CD14-positive monocyte (primary cell): ENCODE measurements at regions not wholly inside any gene's neighbourhood (a gene's known extent, or its start where the extent isn't known, plus 50 kb on each side); places are given as distances from the start of the nearest gene placed in this dataset.

Experiments
- DNase-seq, 3 donors: peaks; one replicate each; pipeline ENCODE4 v3.0.0-alpha.2; 2011 to 2022
- H2AFZ ChIP-seq: 2 replicates; pipeline ENCODE4 v1.6.0; 2012; ENCODE audit warnings: mild to moderate bottlenecking, low read depth, low read length, inconsistent platforms; ENCODE audit not compliant: insufficient read depth, poor library complexity, severe bottlenecking
- H3K27ac ChIP-seq, 2 donors: 1 replicate in 1 of 2; 2 replicates in 1 of 2; pipeline ENCODE4 v1.5.1; 2012 to 2013; ENCODE audit warnings: low read length in 2 of 2, control low read depth in 1 of 2, inconsistent platforms in 1 of 2, low read depth in 1 of 2, mild to moderate bottlenecking in 1 of 2
- H3K27me3 ChIP-seq, 2 donors: one replicate each; pipeline versions ENCODE4 v1.6.0 to v1.6.1; 2011 to 2013; ENCODE audit warnings: low read length in 2 of 2; ENCODE audit not compliant: control insufficient read depth in 2 of 2, insufficient read depth in 2 of 2
- H3K36me3 ChIP-seq, 2 donors: replicated peaks in 1 of 2; 1 replicate in 1 of 2; 2 replicates in 1 of 2; pipeline versions ENCODE4 v1.5.1 to v1.6.1; 2012 to 2013; ENCODE audit warnings: low read length in 2 of 2, control low read depth in 1 of 2, inconsistent platforms in 1 of 2, mild to moderate bottlenecking in 1 of 2; ENCODE audit not compliant: insufficient read depth in 2 of 2, control insufficient read depth in 1 of 2
- H3K4me1 ChIP-seq, 2 donors: 1 replicate in 1 of 2; 2 replicates in 1 of 2; pipeline versions ENCODE4 v1.5.1 to v1.6.1; 2012 to 2013; ENCODE audit warnings: low read length in 2 of 2, control low read depth in 1 of 2, inconsistent platforms in 1 of 2, mild to moderate bottlenecking in 1 of 2, moderate library complexity in 1 of 2; ENCODE audit not compliant: insufficient read depth in 2 of 2, control insufficient read depth in 1 of 2
- H3K4me2 ChIP-seq: replicated peaks from 2 replicates; pipeline ENCODE3; 2012; ENCODE audit warnings: low read length, moderate library complexity, mild to moderate bottlenecking; ENCODE audit not compliant: poor library complexity, severe bottlenecking; ENCODE audit errors: extremely low read depth
- H3K4me3 ChIP-seq, 3 experiments: fragments of 200-600 bp in 1 of 3; sonication (generic) in 1 of 3; replicated peaks in 1 of 3; 1 replicate in 2 of 3; 2 replicates in 1 of 3; pipeline ENCODE4 v1.5.1; 2011 to 2013; ENCODE audit warnings: low read length in 3 of 3, mild to moderate bottlenecking in 3 of 3, control low read depth in 2 of 3, low read depth in 2 of 3, inconsistent platforms in 1 of 3, moderate library complexity in 1 of 3
- H3K79me2 ChIP-seq: 2 replicates; pipeline ENCODE4 v1.6.0; 2012; ENCODE audit warnings: mild to moderate bottlenecking, control low read depth, inconsistent platforms, low read length, moderate library complexity; ENCODE audit not compliant: insufficient read depth
- H3K9ac ChIP-seq: 2 replicates; pipeline ENCODE4 v1.6.0; 2017; ENCODE audit warnings: low read length, mild to moderate bottlenecking; ENCODE audit not compliant: insufficient read depth, poor library complexity, severe bottlenecking
- H3K9me3 ChIP-seq, 2 donors: replicated peaks in 1 of 2; 1 replicate in 1 of 2; 2 replicates in 1 of 2; pipeline versions ENCODE4 v1.5.1 to v1.6.1; 2012 to 2013; ENCODE audit warnings: low read length in 2 of 2, control low read depth in 1 of 2; ENCODE audit not compliant: control insufficient read depth in 1 of 2, insufficient read depth in 1 of 2
- H4K20me1 ChIP-seq: 2 replicates; pipeline ENCODE4 v1.6.0; 2012; ENCODE audit warnings: mild to moderate bottlenecking, low read length, control low read depth, moderate library complexity; ENCODE audit not compliant: insufficient read depth
- H3K27ac Mint-ChIP-seq, 7 donors: one replicate each; pipeline ENCODE4 v1.8.0; 2020; ENCODE audit warnings: mild to moderate bottlenecking in 7 of 7, mixed read lengths in 7 of 7, moderate library complexity in 6 of 7, inconsistent platforms in 2 of 7
- H3K27me3 Mint-ChIP-seq, 3 donors: one replicate each; pipeline ENCODE4 v1.8.0; 2021 to 2022; ENCODE audit warnings: low read depth in 3 of 3, mild to moderate bottlenecking in 3 of 3, mixed read lengths in 3 of 3, moderate library complexity in 3 of 3, inconsistent platforms in 1 of 3
- H3K36me3 Mint-ChIP-seq, 2 donors: one replicate each; pipeline ENCODE4 v1.8.0; 2020; ENCODE audit warnings: mixed read lengths in 2 of 2, inconsistent platforms in 1 of 2, mild to moderate bottlenecking in 1 of 2
- H3K4me1 Mint-ChIP-seq: one replicate; pipeline ENCODE4 v1.8.0; 2020; ENCODE audit warnings: mild to moderate bottlenecking, mixed read lengths
- H3K4me3 Mint-ChIP-seq, 2 donors: one replicate each; pipeline ENCODE4 v1.8.0; 2020; ENCODE audit warnings: mild to moderate bottlenecking in 2 of 2, mixed read lengths in 2 of 2, moderate library complexity in 1 of 2
- H3K9me3 Mint-ChIP-seq, 7 donors: one replicate each; pipeline ENCODE4 v1.8.0; 2020 to 2022; ENCODE audit warnings: mixed read lengths in 7 of 7, mild to moderate bottlenecking in 6 of 7, moderate library complexity in 6 of 7, inconsistent platforms in 2 of 7
- WGBS: methylation state at CpG from one replicate; pipeline ENCODE4 v1.1.5; 2013; ENCODE audit warnings: missing lambda C conversion rate; ENCODE audit not compliant: insufficient coverage; 5-methylcytosine and 5-hydroxymethylcytosine counted together
- intact Hi-C, 2 donors: fragments of 100-400 bp; cut with micrococcal nuclease; formaldehyde crosslinking; loops; one replicate each; pipeline versions ENCODE4 v1.15.0 to v1.15.1; 2023
- TF ChIP-seq, protein P1 (sequence below): fragments of 200-600 bp; IDR thresholded peaks from one replicate; pipeline ENCODE4 v1.8.0; 2022; ENCODE audit warnings: antibody characterized with exemption, mild to moderate bottlenecking

GRCh38 chr5:92248518-92248917 lies 865.4 kb upstream of the ARRDC3 start:
- Histone ChIP-seq H3K9me3 (peaks cover 20 to 24% of the 10 kb centered on the region in 2 donors), H3K9ac (no peak overlapping the region), H3K36me3 (no peaks in the 10 kb centered on the region), H3K4me3 (no peak overlapping the region), H2AFZ (no peak overlapping the region), H3K4me1 (no peaks in the 10 kb centered on the region), H4K20me1 (no peaks in the 10 kb centered on the region), H3K4me2 (no peak overlapping the region), H3K79me2 (no peaks in the 10 kb centered on the region), H3K27me3 (no peaks in the 10 kb centered on the region), H3K27ac (no peak overlapping the region)
- no peak overlapping the region for H3K27ac Mint-ChIP-seq
- H3K36me3 Mint-ChIP-seq: no peaks in the 10 kb centered on the region
- intact Hi-C loops: no loop called here
- H3K27me3 Mint-ChIP-seq: no peaks in the 10 kb centered on the region
- DNase-seq: no peak
- TF ChIP-seq, protein P1, sequence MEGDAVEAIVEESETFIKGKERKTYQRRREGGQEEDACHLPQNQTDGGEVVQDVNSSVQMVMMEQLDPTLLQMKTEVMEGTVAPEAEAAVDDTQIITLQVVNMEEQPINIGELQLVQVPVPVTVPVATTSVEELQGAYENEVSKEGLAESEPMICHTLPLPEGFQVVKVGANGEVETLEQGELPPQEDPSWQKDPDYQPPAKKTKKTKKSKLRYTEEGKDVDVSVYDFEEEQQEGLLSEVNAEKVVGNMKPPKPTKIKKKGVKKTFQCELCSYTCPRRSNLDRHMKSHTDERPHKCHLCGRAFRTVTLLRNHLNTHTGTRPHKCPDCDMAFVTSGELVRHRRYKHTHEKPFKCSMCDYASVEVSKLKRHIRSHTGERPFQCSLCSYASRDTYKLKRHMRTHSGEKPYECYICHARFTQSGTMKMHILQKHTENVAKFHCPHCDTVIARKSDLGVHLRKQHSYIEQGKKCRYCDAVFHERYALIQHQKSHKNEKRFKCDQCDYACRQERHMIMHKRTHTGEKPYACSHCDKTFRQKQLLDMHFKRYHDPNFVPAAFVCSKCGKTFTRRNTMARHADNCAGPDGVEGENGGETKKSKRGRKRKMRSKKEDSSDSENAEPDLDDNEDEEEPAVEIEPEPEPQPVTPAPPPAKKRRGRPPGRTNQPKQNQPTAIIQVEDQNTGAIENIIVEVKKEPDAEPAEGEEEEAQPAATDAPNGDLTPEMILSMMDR: no peak
- H3K4me3 Mint-ChIP-seq: no peak overlapping the region
- no peaks in the 10 kb centered on the region for H3K4me1 Mint-ChIP-seq
- H3K9me3 Mint-ChIP-seq: peaks cover 0 to 15% (median 11%) of the 10 kb centered on the region in 7 donors
- WGBS: 83% methylated on average over 1 of the region's 6 CpGs

DNA sequence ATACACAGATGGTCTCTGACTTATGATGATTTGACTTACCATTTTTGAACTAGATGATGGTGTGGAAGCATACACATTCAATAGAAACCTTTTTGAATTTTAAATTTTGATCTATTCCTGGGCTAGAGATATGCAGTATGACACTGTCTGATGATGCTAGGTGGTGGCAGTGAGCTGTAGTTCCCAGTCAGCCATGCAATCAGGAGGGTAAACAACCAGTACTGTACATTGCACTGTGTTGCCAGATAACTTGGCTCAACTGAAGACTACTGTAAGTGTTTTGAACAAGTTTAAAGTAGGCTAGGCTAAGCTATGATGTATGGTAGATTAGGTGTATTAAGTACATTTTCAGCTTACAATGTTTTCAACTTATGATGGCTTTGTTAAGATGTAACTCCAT lies 859.1 kb upstream of the ARRDC3 start:
- no peak for DNase-seq
- Histone ChIP-seq H3K4me1 (no peaks in the 10 kb centered on the region), H3K9me3 (peaks cover 6 to 8% of the 10 kb centered on the region in 2 donors), H3K9ac (no peak overlapping the region), H3K36me3 (no peaks in the 10 kb centered on the region), H3K27ac (no peak overlapping the region), H4K20me1 (no peaks in the 10 kb centered on the region), H3K4me3 (no peak overlapping the region), H3K4me2 (no peak overlapping the region), H3K79me2 (no peaks in the 10 kb centered on the region), H2AFZ (no peak overlapping the region), H3K27me3 (no peaks in the 10 kb centered on the region)
- H3K27me3 Mint-ChIP-seq: peaks cover 0 to 1% (median 0%) of the 10 kb centered on the region in 3 donors
- intact Hi-C loops: no loop called here
- H3K36me3 Mint-ChIP-seq: no peaks in the 10 kb centered on the region
- no peak overlapping the region for H3K27ac Mint-ChIP-seq
- peaks cover 0 to 5% (median 1%) of the 10 kb centered on the region in 7 donors for H3K9me3 Mint-ChIP-seq
- TF ChIP-seq, protein P1: no peak
- no peak overlapping the region for H3K4me3 Mint-ChIP-seq
- no peaks in the 10 kb centered on the region for H3K4me1 Mint-ChIP-seq
